GM23338 (cell line): ENCODE measurements at regions not wholly inside any gene's neighbourhood (a gene's known extent, or its start where the extent isn't known, plus 50 kb on each side); places are given as distances from the start of the nearest gene placed in this dataset.

ENCODE experiments used
- ATAC-seq: fragments of 200-7000 bp; cut with Tn5 transposase; 3 replicates; pipeline ENCODE4 v1.9.1; 2020
- DNase-seq: peaks from one replicate; pipeline ENCODE4 v3.0.0-alpha.2; 2015; ENCODE audit warnings: low spot score
- H2AFZ ChIP-seq: fragments of 200-600 bp; sonication (generic); 2 replicates; pipeline ENCODE4 v1.8.0; 2016; ENCODE audit warnings: antibody characterized with exemption, mild to moderate bottlenecking, moderate library complexity
- H3F3A ChIP-seq: fragments of 200-600 bp; sonication (generic); replicated peaks from 2 replicates; pipeline ENCODE4 v1.8.0; 2017; ENCODE audit warnings: antibody characterized with exemption, mixed run types, low read depth
- H3K27ac ChIP-seq: fragments of 200-600 bp; sonication (generic); 2 replicates; pipeline ENCODE4 v1.6.1; 2016; ENCODE audit warnings: low read depth
- H3K27me3 ChIP-seq: fragments of 200-600 bp; sonication (generic); 2 replicates; pipeline ENCODE4 v1.8.0; 2016; ENCODE audit warnings: mild to moderate bottlenecking, mixed run types, moderate library complexity; ENCODE audit not compliant: insufficient read depth
- H3K36me3 ChIP-seq: fragments of 200-600 bp; sonication (generic); 2 replicates; pipeline ENCODE4 v1.8.0; 2016; ENCODE audit warnings: mild to moderate bottlenecking; ENCODE audit not compliant: insufficient read depth
- H3K4me1 ChIP-seq: fragments of 200-600 bp; sonication (generic); 2 replicates; pipeline ENCODE4 v1.8.0; 2016; ENCODE audit warnings: mild to moderate bottlenecking, moderate library complexity; ENCODE audit not compliant: insufficient read depth
- H3K4me2 ChIP-seq: fragments of 200-600 bp; sonication (generic); 2 replicates; pipeline ENCODE4 v1.7.1; 2017; ENCODE audit warnings: mixed run types
- H3K4me3 ChIP-seq: fragments of 200-600 bp; sonication (generic); 2 replicates; pipeline ENCODE4 v1.6.1; 2016; ENCODE audit warnings: mixed run types
- H3K79me2 ChIP-seq: fragments of 200-600 bp; sonication (generic); replicated peaks from 2 replicates; pipeline ENCODE4 v1.8.0; 2017; ENCODE audit warnings: mild to moderate bottlenecking; ENCODE audit not compliant: insufficient read depth
- H3K9me2 ChIP-seq: fragments of 200-600 bp; sonication (generic); 2 replicates; pipeline ENCODE4 v1.8.0; 2017; ENCODE audit not compliant: insufficient read depth
- H4K20me1 ChIP-seq: fragments of 200-600 bp; sonication (generic); replicated peaks from 2 replicates; pipeline ENCODE4 v1.8.0; 2017; ENCODE audit warnings: mild to moderate bottlenecking; ENCODE audit not compliant: insufficient read depth
- H3K27ac Mint-ChIP-seq: 2 replicates; pipeline ENCODE4 v1.8.0; 2020; ENCODE audit warnings: inconsistent platforms, mild to moderate bottlenecking, moderate library complexity, mixed read lengths
- H3K27me3 Mint-ChIP-seq: 3 replicates; pipeline ENCODE4 v1.8.0; 2022; ENCODE audit warnings: low read depth, mild to moderate bottlenecking, moderate library complexity, mixed read lengths, inconsistent platforms; ENCODE audit not compliant: insufficient read depth, poor library complexity
- H3K36me3 Mint-ChIP-seq: 3 replicates; pipeline ENCODE4 v1.8.0; 2021; ENCODE audit warnings: low read depth, mild to moderate bottlenecking, inconsistent platforms, moderate library complexity, mixed read lengths
- H3K4me1 Mint-ChIP-seq: 3 replicates; pipeline ENCODE4 v1.8.0; 2020; ENCODE audit warnings: mild to moderate bottlenecking, inconsistent platforms, mixed read lengths
- H3K4me3 Mint-ChIP-seq: 3 replicates; pipeline ENCODE4 v1.8.0; 2021; ENCODE audit warnings: moderate library complexity, mild to moderate bottlenecking, inconsistent platforms, mixed read lengths
- H3K9me3 Mint-ChIP-seq: 3 replicates; pipeline ENCODE4 v1.8.0; 2020; ENCODE audit warnings: moderate library complexity, mild to moderate bottlenecking, inconsistent platforms, mixed read lengths
- EZH2 ChIP-seq: fragments of 200-600 bp; sonication (generic); IDR thresholded peaks from one replicate; pipeline ENCODE4 v1.8.0; 2017; ENCODE audit warnings: antibody characterized with exemption, mild to moderate bottlenecking, low read depth; ENCODE audit not compliant: unreplicated experiment
- NANOG ChIP-seq: IDR thresholded peaks from 2 replicates; pipeline ENCODE4 v1.6.1; 2016; ENCODE audit warnings: antibody characterized with exemption, borderline replicate concordance
- STAT1 ChIP-seq: IDR thresholded peaks from one replicate; pipeline ENCODE4 v1.6.1; 2016; ENCODE audit warnings: antibody characterized with exemption; ENCODE audit not compliant: unreplicated experiment
- ZNF114 ChIP-seq: fragments of 250-450 bp; sonication (Bioruptor Pico); IDR thresholded peaks from 2 replicates; pipeline ENCODE4 v1.5.0; 2020; ENCODE audit warnings: mild to moderate bottlenecking, moderate library complexity
- ZNF331 ChIP-seq: fragments of 250-450 bp; sonication (Bioruptor Pico); IDR thresholded peaks from 2 replicates; pipeline ENCODE4 v1.5.0; 2020; ENCODE audit warnings: low read depth, mild to moderate bottlenecking, moderate library complexity
- TF ChIP-seq, protein P1 (sequence below), 2 experiments: fragments of 200-600 bp in 1 of 2; sonication (generic) in 1 of 2; conservative IDR thresholded peaks; 2 replicates each; pipeline versions ENCODE4 v1.5.1 to v1.6.1; 2016 to 2017; ENCODE audit warnings: antibody characterized with exemption in 2 of 2, low read depth in 2 of 2, mild to moderate bottlenecking in 2 of 2, moderate library complexity in 1 of 2
- TF ChIP-seq, protein P2 (sequence below): fragments of 250-450 bp; sonication (Bioruptor Pico); IDR thresholded peaks from 2 replicates; pipeline ENCODE4 v1.5.0; 2020; ENCODE audit warnings: mild to moderate bottlenecking, moderate library complexity
- TF ChIP-seq, protein P3 (sequence below): IDR thresholded peaks from 2 replicates; pipeline ENCODE4 v1.6.1; 2016; ENCODE audit warnings: antibody characterized with exemption

DNA sequence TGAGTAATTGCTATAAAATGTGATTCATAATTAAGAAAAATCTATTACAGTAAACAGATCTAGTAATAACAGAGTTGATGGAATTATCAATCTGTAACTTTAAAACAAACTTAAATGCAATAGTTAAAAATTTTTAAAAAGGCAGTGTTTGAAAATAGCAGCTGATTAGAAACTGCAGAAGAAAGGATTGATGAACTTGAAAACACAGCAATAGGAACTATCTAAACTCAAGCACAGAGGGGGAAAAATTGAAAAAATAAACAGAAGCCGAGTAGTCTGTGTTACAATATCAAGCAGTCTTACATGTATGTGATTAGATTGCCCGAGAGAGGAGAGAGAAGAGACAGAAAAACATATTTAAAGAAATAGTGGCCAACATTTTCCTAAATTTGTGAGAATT is 569.0 kb upstream of the B3GALT2 start (continued):
- TF ChIP-seq, protein P1, sequence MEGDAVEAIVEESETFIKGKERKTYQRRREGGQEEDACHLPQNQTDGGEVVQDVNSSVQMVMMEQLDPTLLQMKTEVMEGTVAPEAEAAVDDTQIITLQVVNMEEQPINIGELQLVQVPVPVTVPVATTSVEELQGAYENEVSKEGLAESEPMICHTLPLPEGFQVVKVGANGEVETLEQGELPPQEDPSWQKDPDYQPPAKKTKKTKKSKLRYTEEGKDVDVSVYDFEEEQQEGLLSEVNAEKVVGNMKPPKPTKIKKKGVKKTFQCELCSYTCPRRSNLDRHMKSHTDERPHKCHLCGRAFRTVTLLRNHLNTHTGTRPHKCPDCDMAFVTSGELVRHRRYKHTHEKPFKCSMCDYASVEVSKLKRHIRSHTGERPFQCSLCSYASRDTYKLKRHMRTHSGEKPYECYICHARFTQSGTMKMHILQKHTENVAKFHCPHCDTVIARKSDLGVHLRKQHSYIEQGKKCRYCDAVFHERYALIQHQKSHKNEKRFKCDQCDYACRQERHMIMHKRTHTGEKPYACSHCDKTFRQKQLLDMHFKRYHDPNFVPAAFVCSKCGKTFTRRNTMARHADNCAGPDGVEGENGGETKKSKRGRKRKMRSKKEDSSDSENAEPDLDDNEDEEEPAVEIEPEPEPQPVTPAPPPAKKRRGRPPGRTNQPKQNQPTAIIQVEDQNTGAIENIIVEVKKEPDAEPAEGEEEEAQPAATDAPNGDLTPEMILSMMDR (conservative IDR thresholded peaks at IDR 0.05; ENCODE audit: low read depth in 2 of 2) = no peak
- TF ChIP-seq STAT1 = no peak

DNA sequence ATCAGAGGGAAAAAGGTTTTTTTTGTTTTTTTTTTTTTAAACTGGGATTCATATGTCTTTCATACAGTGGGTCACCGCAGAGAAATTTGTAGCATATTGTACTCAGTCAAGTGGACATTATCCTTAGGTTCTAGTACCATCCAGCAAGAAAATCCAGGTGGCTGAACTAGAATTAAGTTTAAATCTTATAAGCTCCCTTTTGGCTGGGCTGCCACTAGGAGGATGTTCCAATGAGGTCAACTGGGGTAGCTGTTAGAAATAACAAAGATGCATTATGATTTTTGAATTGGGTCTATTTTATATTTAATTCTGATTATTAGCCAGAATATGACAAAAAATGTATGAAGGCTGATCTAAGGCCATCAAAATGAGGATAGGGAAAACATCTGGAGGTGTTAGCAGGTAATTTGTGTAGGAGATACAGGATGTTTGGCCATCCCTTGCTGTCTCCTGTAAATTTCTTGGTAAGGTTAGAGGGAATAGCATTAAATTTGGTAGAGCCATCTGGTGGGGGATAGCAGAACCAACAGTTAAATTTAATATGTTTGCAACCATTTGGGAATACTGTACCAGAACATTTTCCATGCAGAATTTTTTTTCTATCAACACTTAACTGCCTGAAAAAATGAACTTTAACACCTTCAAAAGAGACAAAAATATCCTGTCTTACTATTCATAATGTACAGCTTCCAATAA is 568.5 kb upstream of the B3GALT2 start:
- H3K4me3 Mint-ChIP-seq = no peak overlapping the region
- no peak overlapping the region for H3K4me3 ChIP-seq
- DNase-seq (peak; percentile 47), ATAC-seq (peak; percentile 50)
- H3F3A ChIP-seq = no peaks in the 10 kb centered on the region
- H3K27me3 ChIP-seq = no peaks in the 10 kb centered on the region
- H4K20me1 ChIP-seq = no peaks in the 10 kb centered on the region
- no peaks in the 10 kb centered on the region for H3K27me3 Mint-ChIP-seq
- H3K4me1 ChIP-seq = 0 out of 2 replicates have a peak, but pooled peaks cover 4% of the 10 kb centered on the region
- H3K4me1 Mint-ChIP-seq = peaks cover 9% of the 10 kb centered on the region
- H3K9me2 ChIP-seq = no peaks in the 10 kb centered on the region
- H3K36me3 ChIP-seq = no peaks in the 10 kb centered on the region
- H3K27ac Mint-ChIP-seq = no peak overlapping the region
- no peak overlapping the region for H3K27ac ChIP-seq
- no peak overlapping the region for H2AFZ ChIP-seq
- H3K79me2 ChIP-seq = no peaks in the 10 kb centered on the region
- H3K9me3 Mint-ChIP-seq = peaks cover 3% of the 10 kb centered on the region; the same call in 1 of the 3 replicates
- no peaks in the 10 kb centered on the region for H3K36me3 Mint-ChIP-seq
- TF ChIP-seq, protein P2, sequence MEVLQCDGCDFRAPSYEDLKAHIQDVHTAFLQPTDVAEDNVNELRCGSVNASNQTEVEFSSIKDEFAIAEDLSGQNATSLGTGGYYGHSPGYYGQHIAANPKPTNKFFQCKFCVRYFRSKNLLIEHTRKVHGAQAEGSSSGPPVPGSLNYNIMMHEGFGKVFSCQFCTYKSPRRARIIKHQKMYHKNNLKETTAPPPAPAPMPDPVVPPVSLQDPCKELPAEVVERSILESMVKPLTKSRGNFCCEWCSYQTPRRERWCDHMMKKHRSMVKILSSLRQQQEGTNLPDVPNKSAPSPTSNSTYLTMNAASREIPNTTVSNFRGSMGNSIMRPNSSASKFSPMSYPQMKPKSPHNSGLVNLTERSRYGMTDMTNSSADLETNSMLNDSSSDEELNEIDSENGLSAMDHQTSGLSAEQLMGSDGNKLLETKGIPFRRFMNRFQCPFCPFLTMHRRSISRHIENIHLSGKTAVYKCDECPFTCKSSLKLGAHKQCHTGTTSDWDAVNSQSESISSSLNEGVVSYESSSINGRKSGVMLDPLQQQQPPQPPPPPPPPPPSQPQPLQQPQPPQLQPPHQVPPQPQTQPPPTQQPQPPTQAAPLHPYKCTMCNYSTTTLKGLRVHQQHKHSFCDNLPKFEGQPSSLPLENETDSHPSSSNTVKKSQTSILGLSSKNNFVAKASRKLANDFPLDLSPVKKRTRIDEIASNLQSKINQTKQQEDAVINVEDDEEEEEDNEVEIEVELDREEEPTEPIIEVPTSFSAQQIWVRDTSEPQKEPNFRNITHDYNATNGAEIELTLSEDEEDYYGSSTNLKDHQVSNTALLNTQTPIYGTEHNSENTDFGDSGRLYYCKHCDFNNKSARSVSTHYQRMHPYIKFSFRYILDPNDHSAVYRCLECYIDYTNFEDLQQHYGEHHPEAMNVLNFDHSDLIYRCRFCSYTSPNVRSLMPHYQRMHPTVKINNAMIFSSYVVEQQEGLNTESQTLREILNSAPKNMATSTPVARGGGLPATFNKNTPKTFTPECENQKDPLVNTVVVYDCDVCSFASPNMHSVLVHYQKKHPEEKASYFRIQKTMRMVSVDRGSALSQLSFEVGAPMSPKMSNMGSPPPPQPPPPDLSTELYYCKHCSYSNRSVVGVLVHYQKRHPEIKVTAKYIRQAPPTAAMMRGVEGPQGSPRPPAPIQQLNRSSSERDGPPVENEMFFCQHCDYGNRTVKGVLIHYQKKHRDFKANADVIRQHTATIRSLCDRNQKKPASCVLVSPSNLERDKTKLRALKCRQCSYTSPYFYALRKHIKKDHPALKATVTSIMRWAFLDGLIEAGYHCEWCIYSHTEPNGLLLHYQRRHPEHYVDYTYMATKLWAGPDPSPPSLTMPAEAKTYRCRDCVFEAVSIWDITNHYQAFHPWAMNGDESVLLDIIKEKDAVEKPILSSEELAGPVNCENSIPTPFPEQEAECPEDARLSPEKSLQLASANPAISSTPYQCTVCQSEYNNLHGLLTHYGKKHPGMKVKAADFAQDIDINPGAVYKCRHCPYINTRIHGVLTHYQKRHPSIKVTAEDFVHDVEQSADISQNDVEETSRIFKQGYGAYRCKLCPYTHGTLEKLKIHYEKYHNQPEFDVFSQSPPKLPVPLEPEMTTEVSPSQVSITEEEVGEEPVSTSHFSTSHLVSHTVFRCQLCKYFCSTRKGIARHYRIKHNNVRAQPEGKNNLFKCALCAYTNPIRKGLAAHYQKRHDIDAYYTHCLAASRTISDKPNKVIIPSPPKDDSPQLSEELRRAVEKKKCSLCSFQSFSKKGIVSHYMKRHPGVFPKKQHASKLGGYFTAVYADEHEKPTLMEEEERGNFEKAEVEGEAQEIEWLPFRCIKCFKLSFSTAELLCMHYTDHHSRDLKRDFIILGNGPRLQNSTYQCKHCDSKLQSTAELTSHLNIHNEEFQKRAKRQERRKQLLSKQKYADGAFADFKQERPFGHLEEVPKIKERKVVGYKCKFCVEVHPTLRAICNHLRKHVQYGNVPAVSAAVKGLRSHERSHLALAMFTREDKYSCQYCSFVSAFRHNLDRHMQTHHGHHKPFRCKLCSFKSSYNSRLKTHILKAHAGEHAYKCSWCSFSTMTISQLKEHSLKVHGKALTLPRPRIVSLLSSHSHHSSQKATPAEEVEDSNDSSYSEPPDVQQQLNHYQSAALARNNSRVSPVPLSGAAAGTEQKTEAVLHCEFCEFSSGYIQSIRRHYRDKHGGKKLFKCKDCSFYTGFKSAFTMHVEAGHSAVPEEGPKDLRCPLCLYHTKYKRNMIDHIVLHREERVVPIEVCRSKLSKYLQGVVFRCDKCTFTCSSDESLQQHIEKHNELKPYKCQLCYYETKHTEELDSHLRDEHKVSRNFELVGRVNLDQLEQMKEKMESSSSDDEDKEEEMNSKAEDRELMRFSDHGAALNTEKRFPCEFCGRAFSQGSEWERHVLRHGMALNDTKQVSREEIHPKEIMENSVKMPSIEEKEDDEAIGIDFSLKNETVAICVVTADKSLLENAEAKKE (CRISPR knock-in tag) = no peak
- TF ChIP-seq, protein P3, sequence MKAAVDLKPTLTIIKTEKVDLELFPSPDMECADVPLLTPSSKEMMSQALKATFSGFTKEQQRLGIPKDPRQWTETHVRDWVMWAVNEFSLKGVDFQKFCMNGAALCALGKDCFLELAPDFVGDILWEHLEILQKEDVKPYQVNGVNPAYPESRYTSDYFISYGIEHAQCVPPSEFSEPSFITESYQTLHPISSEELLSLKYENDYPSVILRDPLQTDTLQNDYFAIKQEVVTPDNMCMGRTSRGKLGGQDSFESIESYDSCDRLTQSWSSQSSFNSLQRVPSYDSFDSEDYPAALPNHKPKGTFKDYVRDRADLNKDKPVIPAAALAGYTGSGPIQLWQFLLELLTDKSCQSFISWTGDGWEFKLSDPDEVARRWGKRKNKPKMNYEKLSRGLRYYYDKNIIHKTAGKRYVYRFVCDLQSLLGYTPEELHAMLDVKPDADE = no peak
- TF ChIP-seq EZH2 (no peak), NANOG (no peak), ZNF114 (CRISPR knock-in tag) (no peak), ZNF331 (no peak)
- TF ChIP-seq, protein P1 (conservative IDR thresholded peaks at IDR 0.05; ENCODE audit: low read depth in 2 of 2) = peak; percentile 44 to 52; a peak in 3 of 4 replicates
- H3K4me2 ChIP-seq = no peak overlapping the region
